ENCODE measurements at regions not wholly inside any gene's neighbourhood (a gene's known extent, or its start where the extent isn't known, plus 50 kb on each side); places are given as distances from the start of the nearest gene placed in this dataset.
A peak's percentile ranks its signal among the peaks of the same experiment; 100 is the strongest.
"Not testable (repeated sequence)": the region's sequence is repeated elsewhere in the genome, so short reads cannot be mapped to it uniquely, and the experiment has no call there.

GRCh38 chr9:129550199-129550839 is 70.6 kb downstream of the C9orf50 start:
- CTCF ChIA-PET, result no interaction called here
- no peaks in the 10 kb centered on the region for H3K36me3 Mint-ChIP-seq
- peaks cover 95% of the 10 kb centered on the region for H3K27me3 Mint-ChIP-seq
- H3K4me3 Mint-ChIP-seq, result peak overlapping the region; percentile 49
- H3K27ac Mint-ChIP-seq, result no peak overlapping the region
- DNase-seq, result peak; percentile 46
- no peaks in the 10 kb centered on the region for H3K9me3 Mint-ChIP-seq
- peaks cover 4% of the 10 kb centered on the region for H3K4me1 Mint-ChIP-seq

- no peak for DNase-seq
- H3K4me1 Mint-ChIP-seq, result peaks cover 4% of the 10 kb centered on the region
- CTCF ChIA-PET, result no interaction called here
- H3K27me3 Mint-ChIP-seq, result peaks cover 98% of the 10 kb centered on the region
- no peaks in the 10 kb centered on the region for H3K36me3 Mint-ChIP-seq
- no peaks in the 10 kb centered on the region for H3K9me3 Mint-ChIP-seq
- peak overlapping the region; percentile 21 for H3K4me3 Mint-ChIP-seq
- no peak overlapping the region for H3K27ac Mint-ChIP-seq
These were observed 71.2 kb downstream of the C9orf50 start for GRCh38 chr9:129549684-129550083.

GRCh38 chr9:129549139-129549538 is 71.8 kb downstream of the C9orf50 start:
- no peaks in the 10 kb centered on the region for H3K9me3 Mint-ChIP-seq
- CTCF ChIA-PET, result interaction anchor here (1.9 kb wide), 1 partner anchor 62 kb away, joined by 5 read pairs; no protein-coding TSS in a partner anchor
- H3K36me3 Mint-ChIP-seq, result no peaks in the 10 kb centered on the region
- H3K4me1 Mint-ChIP-seq, result peaks cover 4% of the 10 kb centered on the region
- no peak for DNase-seq
- peak overlapping the region; percentile 21 for H3K4me3 Mint-ChIP-seq
- H3K27me3 Mint-ChIP-seq, result peaks cover 95% of the 10 kb centered on the region
- H3K27ac Mint-ChIP-seq, result no peak overlapping the region

GRCh38 chr9:129548571-129549135 is 72.2 kb downstream of the C9orf50 start:
- Mint-ChIP-seq H3K9me3 (no peaks in the 10 kb centered on the region), H3K27ac (no peak overlapping the region), H3K4me1 (peaks cover 4% of the 10 kb centered on the region), H3K36me3 (no peaks in the 10 kb centered on the region), H3K27me3 (peaks cover 94% of the 10 kb centered on the region), H3K4me3 (no peak overlapping the region)
- CTCF ChIA-PET, result interaction anchor here (1.9 kb wide), 1 partner anchor 63 kb away, joined by 5 read pairs; no protein-coding TSS in a partner anchor
- no peak for DNase-seq

GRCh38 chr9:129547869-129548570 is 72.9 kb downstream of the C9orf50 start:
- CTCF ChIA-PET, result interaction anchor here (1.9 kb wide), 1 partner anchor 63 kb away, joined by 5 read pairs; no protein-coding TSS in a partner anchor
- peaks cover 4% of the 10 kb centered on the region for H3K4me1 Mint-ChIP-seq
- DNase-seq, result no peak
- no peaks in the 10 kb centered on the region for H3K36me3 Mint-ChIP-seq
- no peak overlapping the region for H3K27ac Mint-ChIP-seq
- H3K27me3 Mint-ChIP-seq, result peaks cover 90% of the 10 kb centered on the region
- H3K9me3 Mint-ChIP-seq, result no peaks in the 10 kb centered on the region
- no peak overlapping the region for H3K4me3 Mint-ChIP-seq

- Mint-ChIP-seq H3K4me1 (peaks cover 4% of the 10 kb centered on the region), H3K4me3 (no peak overlapping the region), H3K9me3 (no peaks in the 10 kb centered on the region), H3K27ac (no peak overlapping the region), H3K27me3 (peaks cover 89% of the 10 kb centered on the region), H3K36me3 (no peaks in the 10 kb centered on the region)
- CTCF ChIA-PET, result interaction anchor here (1.9 kb wide), 1 partner anchor 64 kb away, joined by 5 read pairs; no protein-coding TSS in a partner anchor
- DNase-seq, result no peak
These were observed 73.8 kb downstream of the C9orf50 start for GRCh38 chr9:129547063-129547462.

- CTCF ChIA-PET, H3K4me1 Mint-ChIP-seq, DNase-seq, H3K4me3 Mint-ChIP-seq, H3K27ac Mint-ChIP-seq, H3K9me3 Mint-ChIP-seq, H3K36me3 Mint-ChIP-seq: not testable (repeated sequence)
- peaks cover 82% of the 10 kb centered on the region for H3K27me3 Mint-ChIP-seq
These were observed 75.0 kb downstream of the C9orf50 start for GRCh38 chr9:129545876-129546275.

- peaks cover 82% of the 10 kb centered on the region for H3K27me3 Mint-ChIP-seq
- peaks cover 4% of the 10 kb centered on the region for H3K4me1 Mint-ChIP-seq
- CTCF ChIA-PET, result no interaction called here
- no peaks in the 10 kb centered on the region for H3K9me3 Mint-ChIP-seq
- no peak for DNase-seq
- H3K27ac Mint-ChIP-seq, result no peak overlapping the region
- H3K4me3 Mint-ChIP-seq, result no peak overlapping the region
- H3K36me3 Mint-ChIP-seq, result no peaks in the 10 kb centered on the region
These were observed 76.1 kb downstream of the C9orf50 start for GRCh38 chr9:129544761-129545160.

GRCh38 chr9:129542741-129543140 is 78.2 kb downstream of the C9orf50 start:
- Mint-ChIP-seq H3K4me3 (no peak overlapping the region), H3K27me3 (peaks cover 64% of the 10 kb centered on the region), H3K36me3 (peaks cover 2% of the 10 kb centered on the region), H3K27ac (no peak overlapping the region), H3K4me1 (no peaks in the 10 kb centered on the region), H3K9me3 (peaks cover 8% of the 10 kb centered on the region)
- CTCF ChIA-PET, result no interaction called here
- no peak for DNase-seq

- H3K4me1 Mint-ChIP-seq, result no peaks in the 10 kb centered on the region
- no peak overlapping the region for H3K27ac Mint-ChIP-seq
- H3K4me3 Mint-ChIP-seq, result no peak overlapping the region
- CTCF ChIA-PET, result no interaction called here
- H3K36me3 Mint-ChIP-seq, result peaks cover 2% of the 10 kb centered on the region
- H3K9me3 Mint-ChIP-seq, result peaks cover 8% of the 10 kb centered on the region
- peaks cover 57% of the 10 kb centered on the region for H3K27me3 Mint-ChIP-seq
- no peak for DNase-seq
These were observed 79.6 kb downstream of the C9orf50 start for GRCh38 chr9:129541270-129541669.

GRCh38 chr9:129539446-129539845 is 81.5 kb downstream of the C9orf50 start:
- H3K4me3 Mint-ChIP-seq, result no peak overlapping the region
- DNase-seq, result no peak
- H3K9me3 Mint-ChIP-seq, result peaks cover 8% of the 10 kb centered on the region
- peaks cover 45% of the 10 kb centered on the region for H3K27me3 Mint-ChIP-seq
- no peak overlapping the region for H3K27ac Mint-ChIP-seq
- peaks cover 2% of the 10 kb centered on the region for H3K36me3 Mint-ChIP-seq
- H3K4me1 Mint-ChIP-seq, result no peaks in the 10 kb centered on the region
- CTCF ChIA-PET, result no interaction called here

GRCh38 chr9:129531860-129532402 is 89.0 kb downstream of the C9orf50 start:
- H3K4me3 Mint-ChIP-seq, DNase-seq, H3K27ac Mint-ChIP-seq, H3K9me3 Mint-ChIP-seq, H3K36me3 Mint-ChIP-seq, H3K4me1 Mint-ChIP-seq, CTCF ChIA-PET: not testable (repeated sequence)
- H3K27me3 Mint-ChIP-seq, result peaks cover 31% of the 10 kb centered on the region

GRCh38 chr9:129527955-129528354 is 92.9 kb downstream of the C9orf50 start:
- not testable (repeated sequence) for H3K4me1 Mint-ChIP-seq, H3K36me3 Mint-ChIP-seq, H3K4me3 Mint-ChIP-seq, DNase-seq, H3K27ac Mint-ChIP-seq, H3K9me3 Mint-ChIP-seq
- CTCF ChIA-PET, result interaction anchor here (0.5 to 0.6 kb wide), 2 partner anchors 211 to 354 kb away, joined by 3 read pairs; no protein-coding TSS in a partner anchor
- H3K27me3 Mint-ChIP-seq, result peaks cover 55% of the 10 kb centered on the region

- no peak for DNase-seq
- peaks cover 6% of the 10 kb centered on the region for H3K9me3 Mint-ChIP-seq
- CTCF ChIA-PET, result no interaction called here
- no peaks in the 10 kb centered on the region for H3K36me3 Mint-ChIP-seq
- H3K27me3 Mint-ChIP-seq, result peaks cover 52% of the 10 kb centered on the region
- H3K4me3 Mint-ChIP-seq, result no peak overlapping the region
- H3K4me1 Mint-ChIP-seq, result peaks cover 3% of the 10 kb centered on the region
- H3K27ac Mint-ChIP-seq, result no peak overlapping the region
These were observed 95.2 kb downstream of the C9orf50 start for GRCh38 chr9:129525656-129526196.

Data from activated naive CD4-positive, alpha-beta T cell treated with anti-CD3 and anti-CD28 coated beads, Interleukin-2, amount 10 ng/mL, durations not matched to agents 7 days and 5 days (primary cell).